CD4-positive, alpha-beta T cell treated with Interleukin-17A for 1 hour (primary cell): ENCODE measurements at regions not wholly inside any gene's neighbourhood (a gene's known extent, or its start where the extent isn't known, plus 50 kb on each side); places are given as distances from the start of the nearest gene placed in this dataset.
"Not testable (repeated sequence)": the region's sequence is repeated elsewhere in the genome, so short reads cannot be mapped to it uniquely, and the experiment has no call there.

Source experiments
- DNase-seq: peaks from one replicate; pipeline ENCODE4 v3.0.0-alpha.2; 2020

DNA sequence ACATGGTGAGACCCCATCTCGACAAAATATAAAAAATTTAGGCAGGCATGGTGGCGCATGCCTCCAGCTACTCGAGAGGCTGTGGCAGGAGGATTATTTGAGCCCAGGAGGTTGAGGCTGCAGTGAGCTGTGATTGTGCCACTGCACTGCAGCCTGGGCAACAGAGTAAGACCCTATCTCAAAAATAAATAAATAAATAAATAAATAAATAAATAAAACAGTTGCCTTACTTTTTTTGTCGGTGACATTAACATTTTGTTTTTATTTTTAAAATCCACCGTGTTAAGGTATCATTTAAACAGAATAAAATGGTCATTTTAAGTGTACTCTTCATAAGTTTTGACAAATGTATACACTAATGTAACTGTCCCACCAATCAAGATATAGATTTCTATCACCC is 57.0 kb downstream of the RASL11A start:
- no peak for DNase-seq

DNA sequence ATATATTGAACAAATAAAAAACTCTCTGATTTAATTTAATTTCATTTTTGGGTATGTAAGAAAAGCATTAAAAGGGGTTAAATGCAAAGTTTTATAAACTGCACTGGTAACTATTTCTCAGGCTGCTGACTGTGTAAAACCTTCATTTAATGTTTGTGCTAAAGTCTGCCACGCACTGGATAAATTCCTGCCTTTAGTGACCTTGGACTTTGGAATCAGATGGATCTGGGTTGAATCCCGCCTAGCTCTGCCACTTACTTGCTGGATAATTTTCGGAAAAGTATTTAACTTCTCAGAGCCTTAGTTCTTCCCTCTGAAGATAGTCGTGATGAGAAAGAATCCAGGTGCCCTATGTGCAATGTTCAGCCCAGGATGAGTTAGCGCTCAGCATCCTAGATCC is 58.6 kb downstream of the RASL11A start:
- no peak for DNase-seq

DNA sequence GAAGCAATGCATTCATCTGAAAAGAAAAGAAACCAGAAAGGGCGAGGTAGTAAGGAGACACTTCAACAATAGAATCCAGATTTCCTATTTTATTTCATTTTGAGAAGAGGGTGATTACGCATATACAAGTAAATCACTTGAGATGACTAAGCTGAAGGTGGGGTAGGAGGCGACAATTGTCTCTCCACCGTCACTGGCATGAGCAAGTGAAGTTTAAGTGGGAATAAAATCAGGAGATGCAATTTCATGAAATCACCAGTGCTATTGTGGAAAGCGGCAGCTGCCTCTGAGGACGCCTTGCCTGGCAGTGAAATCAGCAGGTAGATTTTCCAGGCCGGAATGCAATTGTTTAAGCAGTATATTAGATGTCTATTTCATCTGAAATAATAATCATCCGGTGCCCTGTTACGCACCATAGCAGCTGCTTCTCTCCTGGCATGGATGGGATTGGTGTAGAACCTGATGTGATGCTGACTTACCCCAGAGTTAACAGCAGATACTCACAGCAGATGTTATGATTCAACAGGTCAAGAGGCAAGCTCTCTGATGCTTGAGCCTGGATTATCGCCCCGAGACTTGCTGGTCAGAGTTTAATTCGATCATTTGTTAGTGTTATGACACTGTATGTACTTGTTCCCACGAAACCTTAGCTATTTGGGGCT is 64.3 kb downstream of the RASL11A start:
- DNase-seq = no peak

DNA sequence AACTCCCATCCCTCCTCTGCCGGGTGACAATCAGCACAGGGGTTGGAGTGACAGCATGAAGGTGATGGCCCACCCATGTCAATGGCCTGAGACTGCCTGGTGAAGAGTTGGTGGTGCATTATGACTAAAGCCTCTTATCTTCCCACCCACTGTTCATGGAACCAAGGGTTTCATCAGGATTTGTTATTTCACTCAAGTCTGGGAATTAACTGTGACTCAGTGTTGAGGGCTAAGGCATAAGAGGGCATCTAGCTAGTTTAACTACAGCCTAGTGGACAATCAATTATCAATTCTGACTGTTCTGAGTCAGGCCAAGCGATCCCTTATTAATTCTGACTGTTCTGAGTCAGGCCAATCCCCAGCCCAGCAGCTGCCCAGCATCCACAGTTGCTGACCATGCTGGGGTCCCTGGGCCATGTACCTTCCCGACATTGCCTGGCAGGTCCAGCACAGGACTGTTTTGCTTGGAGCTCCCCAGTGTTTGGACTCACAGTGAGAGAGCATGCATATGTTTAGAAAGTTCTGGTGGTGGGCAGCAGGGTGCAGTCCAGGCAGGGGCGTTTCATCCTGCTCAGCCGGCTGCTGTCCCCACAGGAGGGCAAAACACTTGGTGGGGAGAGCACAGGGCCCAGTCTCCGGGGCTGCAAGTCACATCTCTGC is 65.5 kb downstream of the RASL11A start:
- no peak for DNase-seq

DNA sequence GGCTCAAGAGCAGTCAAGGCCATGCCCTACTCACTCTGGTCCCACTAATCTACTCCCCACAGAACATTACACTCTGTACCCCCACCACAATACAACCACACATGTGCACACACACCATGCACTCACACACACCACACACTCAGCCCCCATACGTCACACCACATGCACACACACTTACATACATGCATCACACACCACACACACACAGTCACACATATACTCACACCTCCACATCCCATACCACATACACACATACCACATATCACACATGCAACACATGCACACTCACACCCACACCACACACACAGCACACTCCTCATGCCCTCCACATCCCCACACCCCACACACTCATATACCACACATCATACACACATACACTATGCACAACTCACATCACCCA is 67.6 kb downstream of the RASL11A start:
- no peak for DNase-seq

DNA sequence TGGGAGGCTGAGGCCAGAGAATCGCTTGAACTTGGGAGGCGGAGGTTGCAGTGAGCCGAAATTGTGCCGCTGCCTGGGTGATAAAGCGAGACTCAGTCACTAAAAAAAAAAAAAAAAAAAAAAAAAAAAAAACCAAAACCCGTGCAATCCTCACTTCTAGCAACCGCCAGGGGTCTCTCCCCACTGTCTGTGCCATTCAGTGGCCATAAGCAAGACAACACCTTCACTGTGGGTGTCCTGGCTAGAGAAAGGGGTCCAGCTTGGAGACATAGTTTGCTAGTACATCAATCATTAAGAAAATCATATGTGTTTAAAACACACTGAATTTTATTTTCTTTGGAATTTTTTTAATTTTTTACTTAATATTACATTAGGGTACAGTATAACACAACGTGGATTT is 68.2 kb downstream of the RASL11A start:
- DNase-seq = no peak

DNA sequence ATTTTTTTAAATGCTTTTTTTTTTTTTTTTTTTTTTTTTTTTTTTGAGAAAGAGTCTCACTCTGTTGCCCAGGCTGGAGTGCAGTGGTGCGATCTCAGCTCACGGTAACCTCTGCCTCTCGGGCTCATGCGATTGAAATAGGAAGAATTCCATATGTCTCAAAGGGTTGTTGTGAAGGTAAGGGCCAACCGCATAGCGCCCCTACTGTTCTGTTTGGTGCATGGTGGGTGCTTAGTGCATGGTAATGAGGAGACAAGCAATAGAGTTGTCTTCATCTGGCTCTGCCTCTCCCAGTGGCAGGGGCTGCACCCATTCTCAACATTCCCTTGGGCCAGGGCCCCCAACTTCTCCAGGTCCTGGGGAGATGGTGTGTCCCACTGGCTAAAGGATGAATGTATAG is 68.7 kb downstream of the RASL11A start:
- DNase-seq = peak; percentile 35

DNA sequence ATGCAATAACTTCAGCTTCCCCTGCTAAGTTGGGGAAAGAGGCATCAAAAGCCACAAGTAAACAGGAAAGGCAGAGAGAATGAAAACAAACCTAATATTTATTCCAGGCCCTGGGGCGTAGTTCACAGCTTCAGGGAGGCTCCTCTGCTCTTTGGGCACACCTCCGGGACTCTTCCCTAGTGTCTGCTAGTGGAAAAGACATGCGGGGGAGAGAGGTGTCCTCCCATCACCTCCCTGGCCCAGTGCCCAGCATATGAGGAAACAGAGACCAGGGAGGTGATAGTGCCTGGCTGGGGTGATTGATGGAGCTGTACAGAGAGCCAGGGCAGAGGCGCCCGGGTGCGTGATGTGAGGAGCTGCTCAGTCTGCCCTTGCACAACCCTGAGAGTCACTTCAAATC is 71.0 kb downstream of the RASL11A start:
- DNase-seq = no peak

DNA sequence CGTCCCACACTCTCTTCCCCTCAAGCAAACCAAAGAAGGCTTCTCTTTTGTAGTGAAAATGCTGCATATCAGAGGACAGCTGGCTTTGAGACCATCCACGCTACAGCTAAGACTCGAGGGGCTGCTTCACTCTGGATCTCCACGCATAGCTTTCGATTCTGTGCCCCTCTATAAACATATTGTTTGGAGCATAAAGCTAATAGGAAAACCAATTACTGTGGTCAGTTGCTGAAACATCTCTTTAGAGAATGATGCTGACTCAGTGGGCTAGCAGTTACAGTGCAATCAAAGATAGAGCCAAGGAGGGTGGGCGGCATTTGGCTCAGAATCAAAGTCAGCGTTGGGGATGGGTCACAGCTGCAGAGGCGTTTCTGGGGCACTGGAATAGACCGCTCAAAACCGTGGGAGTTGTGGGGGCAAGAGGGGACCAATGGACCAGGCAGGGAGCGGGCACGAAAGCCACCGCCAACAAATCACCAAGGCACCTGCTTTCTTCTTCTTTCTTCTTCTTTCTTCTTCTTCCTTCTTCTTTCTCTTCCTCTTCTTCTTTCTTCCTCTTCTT is 76.7 kb downstream of the RASL11A start:
- DNase-seq = no peak

DNA sequence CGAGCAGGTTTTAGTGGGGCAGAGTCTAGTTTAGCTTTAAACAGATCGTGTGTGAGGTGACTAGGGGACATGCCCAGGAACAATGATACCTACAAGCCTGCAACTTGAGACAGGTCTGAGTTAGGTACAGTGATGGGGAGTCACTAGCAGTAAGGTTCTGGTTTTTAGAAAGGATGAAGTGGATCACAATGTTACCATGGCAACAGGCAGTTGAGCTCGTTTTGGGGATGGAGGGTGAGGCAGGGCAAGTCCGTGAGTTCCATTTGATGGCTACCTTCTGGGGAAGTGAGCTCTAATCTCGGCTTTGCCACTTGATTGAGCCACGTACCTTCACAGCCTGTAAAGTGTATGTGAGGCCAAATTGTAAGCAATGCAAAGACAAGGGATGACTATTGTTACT is 76.0 kb upstream of the GTF3A start:
- DNase-seq = no peak

DNA sequence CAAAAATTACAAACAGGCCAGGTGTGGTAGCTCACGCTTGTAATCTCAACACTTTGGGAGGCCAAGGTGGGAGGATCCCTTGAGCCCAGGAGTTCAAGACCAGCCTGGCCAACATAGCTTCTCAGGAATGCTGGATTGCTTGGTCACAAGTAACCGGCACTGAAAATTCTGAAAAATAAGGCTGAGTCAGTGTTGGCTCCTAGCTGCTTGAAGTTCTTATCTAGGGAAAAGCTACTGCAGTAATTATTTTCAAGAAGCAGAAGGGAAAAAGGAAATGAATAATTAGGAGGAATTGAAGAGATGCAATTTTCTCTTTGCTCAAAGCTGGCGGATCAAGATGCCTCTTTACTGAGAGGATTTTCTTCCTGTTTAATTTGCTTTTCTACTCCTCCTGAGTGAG is 75.0 kb upstream of the GTF3A start:
- no peak for DNase-seq

DNA sequence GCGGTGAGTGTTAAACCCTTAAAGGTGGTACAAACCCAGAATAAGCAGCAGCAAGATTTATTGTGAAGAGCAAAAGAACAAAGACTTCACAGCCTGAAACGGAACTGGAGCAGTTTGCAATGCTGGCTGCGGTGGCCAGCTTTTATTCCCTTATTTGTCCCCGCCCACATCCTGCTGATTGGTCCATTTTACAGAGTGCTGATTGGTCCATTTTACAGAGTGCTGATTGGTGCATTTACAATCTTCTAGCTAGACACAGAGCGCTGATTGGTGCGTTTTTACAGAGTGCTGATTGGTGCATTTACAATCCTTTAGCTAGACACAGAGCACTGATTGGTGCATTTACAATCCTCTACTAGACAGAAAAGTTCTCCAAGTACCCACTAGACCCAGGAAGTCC is 73.6 kb upstream of the GTF3A start:
- not testable (repeated sequence) for DNase-seq

DNA sequence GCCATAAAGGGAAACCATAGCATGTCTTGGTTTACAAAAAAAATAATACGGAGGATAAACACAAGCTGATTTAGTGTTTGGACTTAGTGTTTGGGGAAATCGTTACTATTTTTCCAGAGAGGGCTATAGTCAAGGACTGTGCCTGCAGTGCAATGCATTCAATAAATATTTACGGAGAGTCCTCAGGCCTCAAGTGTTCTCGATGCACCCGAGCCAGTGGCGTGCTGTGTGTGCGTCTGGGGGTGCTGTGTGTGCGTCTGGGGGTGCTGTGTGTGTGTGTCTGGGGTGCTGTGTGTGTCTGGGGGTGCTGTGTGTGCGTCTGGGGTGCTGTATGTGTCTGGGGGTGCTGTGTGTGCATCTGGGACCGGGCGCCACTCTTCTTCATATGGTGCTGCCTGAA is 71.7 kb upstream of the GTF3A start:
- DNase-seq = no peak

DNA sequence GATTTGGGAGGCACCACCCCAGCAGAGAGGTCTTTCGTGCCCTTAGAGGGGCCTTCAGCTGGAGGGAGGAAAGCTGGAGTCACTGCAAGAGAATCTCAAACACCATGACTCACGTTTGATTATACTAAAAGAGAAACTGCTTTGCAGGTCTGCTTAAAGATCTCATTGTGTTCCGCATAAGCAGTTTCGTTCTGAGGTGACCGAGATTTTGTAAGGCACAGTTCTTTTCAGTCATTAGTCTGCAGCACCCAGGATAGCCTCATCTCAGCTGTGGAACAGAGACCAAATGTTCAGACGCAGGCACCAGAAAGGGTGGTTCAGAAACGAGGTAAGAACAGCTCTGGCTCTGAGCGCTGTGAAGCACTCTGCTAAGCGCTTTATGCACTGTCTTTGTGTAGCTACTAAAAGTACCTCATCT is 71.2 kb upstream of the GTF3A start:
- peak; percentile 8 for DNase-seq

DNA sequence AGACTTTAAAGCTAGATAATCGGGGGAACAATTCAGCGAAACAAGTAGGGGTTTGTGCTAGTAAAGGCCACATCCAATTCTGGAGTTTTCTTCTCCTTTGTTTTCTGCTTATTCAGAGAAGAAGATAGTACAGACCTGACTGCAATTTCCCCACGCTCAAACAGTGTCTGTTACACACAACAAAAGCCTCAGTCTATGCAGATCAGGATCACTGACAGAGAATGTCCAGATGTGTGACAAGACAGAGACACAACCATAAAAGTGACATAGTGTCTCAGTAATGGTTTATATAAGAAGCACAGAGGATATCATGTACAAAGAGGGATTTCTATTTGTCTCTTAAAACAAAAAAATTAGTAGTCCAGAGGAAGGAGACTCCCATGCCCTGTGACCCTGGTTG is 70.7 kb upstream of the GTF3A start:
- DNase-seq = no peak

DNA sequence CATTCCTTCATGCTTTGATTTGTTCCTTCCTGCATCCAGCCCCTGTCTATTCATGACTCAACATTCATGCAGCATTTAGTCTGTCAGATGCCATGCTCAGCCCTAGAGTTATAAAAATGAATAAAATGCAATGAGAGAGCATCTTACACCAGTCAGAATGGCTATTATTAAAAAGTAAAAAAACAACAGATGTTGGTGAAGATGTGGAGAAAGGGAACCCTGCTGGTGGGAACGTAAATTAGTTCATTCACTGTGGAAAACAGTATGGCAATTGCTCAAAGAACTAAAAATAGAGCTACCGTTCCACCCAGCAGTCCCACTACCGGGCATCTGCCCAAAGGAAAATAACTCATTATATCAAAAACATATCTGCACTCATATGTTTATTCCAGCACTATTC is 70.0 kb upstream of the GTF3A start:
- no peak for DNase-seq

DNA sequence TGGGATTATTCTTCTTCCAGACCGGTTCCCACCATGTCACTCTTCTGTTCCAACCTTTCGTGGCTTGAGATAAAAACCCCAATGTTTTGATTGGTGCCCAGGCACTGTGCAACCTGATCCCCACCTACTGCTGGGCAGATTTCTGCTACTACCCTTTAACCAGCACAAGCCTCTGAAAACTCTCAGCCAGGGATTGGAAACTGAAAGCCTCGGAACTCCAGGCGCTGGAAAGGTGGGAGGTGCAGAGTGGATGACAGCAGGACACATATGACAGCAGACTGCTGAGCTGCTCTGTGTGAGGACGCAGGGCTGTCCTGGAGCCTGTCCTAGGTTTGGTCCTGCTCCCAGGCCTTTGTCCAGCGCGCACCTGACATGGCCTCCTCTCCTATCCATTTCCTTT is 68.5 kb upstream of the GTF3A start:
- no peak for DNase-seq

DNA sequence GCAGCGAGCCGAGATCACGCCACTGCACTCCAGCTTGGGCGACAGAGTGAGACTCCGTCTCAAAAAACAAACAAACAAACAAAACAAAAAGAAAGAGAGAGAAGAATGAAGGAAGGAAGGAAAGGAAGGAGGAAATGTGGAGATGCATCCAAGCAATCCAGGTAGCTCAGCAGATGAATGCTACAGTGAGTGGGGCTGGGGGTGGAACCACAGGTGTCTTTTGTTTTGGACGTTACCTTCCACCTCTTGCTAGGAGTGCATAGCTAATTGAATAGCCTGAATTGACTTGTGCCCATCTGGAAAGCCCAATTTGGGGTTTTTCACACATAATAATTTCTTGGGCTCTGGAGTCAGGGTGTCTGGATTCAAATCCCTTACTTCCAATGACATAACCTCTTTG is 66.0 kb upstream of the GTF3A start:
- DNase-seq = no peak

DNA sequence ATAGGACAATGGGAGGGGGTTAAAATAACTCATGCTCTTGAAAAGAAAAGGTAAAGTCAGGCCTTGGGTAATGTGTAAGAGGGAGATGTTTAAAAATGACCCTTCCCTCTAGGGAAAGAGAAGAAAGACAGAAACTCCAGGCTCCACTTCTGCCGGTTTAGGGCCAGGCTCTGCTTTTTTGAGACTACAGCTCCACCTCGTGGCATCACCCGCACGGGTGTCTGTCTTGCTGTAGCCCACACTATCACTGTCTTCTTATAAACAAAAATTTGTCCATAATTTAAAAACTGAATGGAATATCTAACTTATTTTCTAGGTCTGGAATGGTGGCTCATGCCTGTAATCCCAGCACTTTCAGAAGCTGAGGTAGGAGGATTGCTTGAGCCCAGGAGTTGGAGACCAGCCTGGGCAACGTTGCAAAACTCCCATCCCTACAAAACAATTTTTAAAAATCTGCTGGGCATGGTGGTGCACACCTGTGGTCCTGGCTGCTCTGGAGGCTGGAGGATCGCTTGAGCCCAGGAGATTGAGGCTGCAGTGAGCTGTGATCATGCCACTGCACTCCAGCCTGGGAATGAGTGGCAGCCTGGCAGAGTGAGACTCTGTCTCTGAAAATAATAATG is 65.1 kb upstream of the GTF3A start:
- peak; percentile 58 for DNase-seq

DNA sequence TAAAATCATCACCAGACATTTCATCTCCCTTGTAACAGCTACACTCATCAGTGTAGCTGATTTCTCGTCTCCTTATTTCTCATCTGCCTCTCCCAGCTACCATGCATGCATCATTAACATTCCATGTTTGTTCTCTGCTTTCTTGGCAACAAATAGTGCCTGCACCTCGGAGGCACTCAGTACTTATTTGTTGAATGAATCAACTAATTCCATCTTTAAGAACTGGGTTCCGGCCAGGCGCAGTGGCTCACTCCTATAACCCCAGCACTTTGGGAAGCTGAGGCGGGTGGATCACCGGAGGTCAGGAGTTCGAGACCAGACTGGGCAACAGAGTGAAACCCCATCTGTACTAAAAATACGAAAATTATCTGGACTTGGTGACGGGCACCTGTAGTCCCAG is 63.9 kb upstream of the GTF3A start:
- DNase-seq = no peak

DNA sequence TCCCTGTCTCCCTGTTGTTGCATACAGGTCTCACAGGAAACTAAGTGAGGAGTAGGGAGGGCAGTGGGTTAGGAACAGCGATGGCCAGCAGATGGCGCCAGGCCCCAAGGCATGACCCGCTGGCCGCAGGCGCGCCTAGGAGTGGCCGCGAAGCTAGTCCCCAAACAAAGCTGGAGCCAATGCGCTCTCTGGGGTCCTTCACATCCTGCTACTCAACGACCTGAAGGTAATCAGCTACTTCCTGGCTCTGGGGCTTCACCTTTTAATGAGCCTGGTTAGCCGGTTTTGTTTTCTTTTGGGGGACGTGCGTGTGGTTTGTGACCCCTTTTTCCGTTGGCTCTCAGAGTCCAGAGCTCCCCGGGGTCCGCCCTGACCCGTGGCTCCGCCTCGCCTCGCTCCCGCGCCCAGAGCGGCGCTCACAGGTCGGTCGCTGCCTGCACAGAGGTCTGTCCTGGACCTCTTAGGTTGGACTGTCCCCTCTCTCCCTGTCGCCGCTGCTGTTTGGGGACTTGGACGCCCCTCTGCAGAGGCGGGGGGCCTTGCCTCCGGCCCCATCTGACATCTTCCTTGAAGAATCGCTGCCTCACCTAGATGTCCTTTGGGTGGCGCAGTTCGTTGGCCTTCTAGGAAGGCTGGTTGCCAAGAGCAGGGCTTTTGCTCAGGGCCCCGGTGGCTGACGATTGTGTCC is 62.2 kb upstream of the GTF3A start:
- DNase-seq = peak; percentile 78

DNA sequence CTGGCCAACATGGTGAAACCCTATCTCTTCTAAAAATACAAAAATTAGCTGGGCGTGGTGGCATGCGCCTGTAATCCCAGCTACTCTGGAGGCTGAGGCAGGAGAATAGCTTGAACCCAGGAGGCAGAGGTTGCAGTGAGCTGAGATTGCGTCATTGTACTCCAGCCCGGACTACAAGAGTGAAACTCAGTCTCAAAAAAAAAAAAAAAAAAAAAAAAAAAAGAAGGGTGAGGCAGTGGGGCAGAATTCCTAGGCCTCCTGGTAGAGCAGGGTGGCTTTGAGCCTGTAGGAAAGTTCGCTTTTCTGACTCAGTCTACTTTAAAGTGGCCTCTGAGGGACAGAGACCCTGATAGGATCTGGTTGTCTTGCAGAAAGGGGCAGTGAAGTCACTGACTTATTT is 60.8 kb upstream of the GTF3A start:
- not testable (repeated sequence) for DNase-seq

DNA sequence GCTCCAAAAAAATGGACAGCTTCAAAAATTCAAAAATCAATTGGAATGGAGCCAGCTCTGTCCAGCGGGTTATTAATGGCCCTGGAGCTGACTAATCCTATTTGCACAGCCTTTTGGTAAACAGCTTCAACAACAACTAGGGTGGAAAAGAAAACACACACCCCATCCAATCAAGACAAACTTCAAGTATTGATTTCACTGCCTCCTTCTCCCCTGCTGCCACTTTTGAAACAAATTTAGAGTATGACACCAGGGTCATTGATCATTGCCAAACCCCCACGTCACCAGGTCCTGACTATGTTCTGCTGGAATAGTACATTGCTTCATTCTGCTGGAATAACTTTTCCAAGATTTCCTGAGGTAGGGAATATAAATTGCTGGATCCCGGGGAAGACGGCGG is 56.8 kb upstream of the GTF3A start:
- no peak for DNase-seq
